ENCODE measurements at regions not wholly inside any gene's neighbourhood (a gene's known extent, or its start where the extent isn't known, plus 50 kb on each side); places are given as distances from the start of the nearest gene placed in this dataset.

DNA sequence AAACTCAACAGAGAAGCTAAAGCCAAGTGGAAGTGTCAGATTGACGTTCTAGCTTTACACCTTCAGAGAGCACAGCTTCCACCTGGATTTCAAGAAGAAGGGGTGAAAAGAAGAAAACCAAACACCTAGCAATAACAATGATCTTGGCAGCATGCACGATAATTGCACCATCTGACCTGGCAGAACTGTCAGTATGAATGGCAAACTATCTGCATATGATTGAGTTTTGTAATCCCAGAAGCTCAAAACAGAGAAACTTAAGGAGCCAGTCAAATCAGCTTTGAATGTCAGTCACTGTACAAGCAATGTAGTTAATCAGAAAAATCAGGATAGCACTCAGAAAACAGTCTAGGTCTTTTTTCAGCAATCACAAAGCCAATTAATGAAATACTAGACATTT lies 427.1 kb downstream of the ZFHX3 start:
- DNase-seq (ENCODE audit: low read depth in 1 of 2, low spot score in 1 of 2): no peak
- Histone ChIP-seq H3K4me3 (replicated peaks; ENCODE audit: insufficient read depth, low read length) (no peak overlapping the region), H3K27me3 (ENCODE audit: insufficient read depth, poor library complexity, severe bottlenecking) (no peaks in the 10 kb centered on the region), H3K27ac (replicated peaks) (no peak overlapping the region)
- TF ChIP-seq POLR2AphosphoS5 (IDR thresholded peaks at IDR 0.05; ENCODE audit: low read depth): no peak
- no peak for TF ChIP-seq GABPA (IDR thresholded peaks at IDR 0.05; ENCODE audit: low read depth)
- no peak for TF ChIP-seq SPI1 (IDR thresholded peaks at IDR 0.05; ENCODE audit: borderline replicate concordance, low read depth)
- TF ChIP-seq, protein P1, sequence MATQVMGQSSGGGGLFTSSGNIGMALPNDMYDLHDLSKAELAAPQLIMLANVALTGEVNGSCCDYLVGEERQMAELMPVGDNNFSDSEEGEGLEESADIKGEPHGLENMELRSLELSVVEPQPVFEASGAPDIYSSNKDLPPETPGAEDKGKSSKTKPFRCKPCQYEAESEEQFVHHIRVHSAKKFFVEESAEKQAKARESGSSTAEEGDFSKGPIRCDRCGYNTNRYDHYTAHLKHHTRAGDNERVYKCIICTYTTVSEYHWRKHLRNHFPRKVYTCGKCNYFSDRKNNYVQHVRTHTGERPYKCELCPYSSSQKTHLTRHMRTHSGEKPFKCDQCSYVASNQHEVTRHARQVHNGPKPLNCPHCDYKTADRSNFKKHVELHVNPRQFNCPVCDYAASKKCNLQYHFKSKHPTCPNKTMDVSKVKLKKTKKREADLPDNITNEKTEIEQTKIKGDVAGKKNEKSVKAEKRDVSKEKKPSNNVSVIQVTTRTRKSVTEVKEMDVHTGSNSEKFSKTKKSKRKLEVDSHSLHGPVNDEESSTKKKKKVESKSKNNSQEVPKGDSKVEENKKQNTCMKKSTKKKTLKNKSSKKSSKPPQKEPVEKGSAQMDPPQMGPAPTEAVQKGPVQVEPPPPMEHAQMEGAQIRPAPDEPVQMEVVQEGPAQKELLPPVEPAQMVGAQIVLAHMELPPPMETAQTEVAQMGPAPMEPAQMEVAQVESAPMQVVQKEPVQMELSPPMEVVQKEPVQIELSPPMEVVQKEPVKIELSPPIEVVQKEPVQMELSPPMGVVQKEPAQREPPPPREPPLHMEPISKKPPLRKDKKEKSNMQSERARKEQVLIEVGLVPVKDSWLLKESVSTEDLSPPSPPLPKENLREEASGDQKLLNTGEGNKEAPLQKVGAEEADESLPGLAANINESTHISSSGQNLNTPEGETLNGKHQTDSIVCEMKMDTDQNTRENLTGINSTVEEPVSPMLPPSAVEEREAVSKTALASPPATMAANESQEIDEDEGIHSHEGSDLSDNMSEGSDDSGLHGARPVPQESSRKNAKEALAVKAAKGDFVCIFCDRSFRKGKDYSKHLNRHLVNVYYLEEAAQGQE (IDR thresholded peaks at IDR 0.05; ENCODE audit: insufficient replicate concordance, low read depth): no peak
- TF ChIP-seq, protein P2, sequence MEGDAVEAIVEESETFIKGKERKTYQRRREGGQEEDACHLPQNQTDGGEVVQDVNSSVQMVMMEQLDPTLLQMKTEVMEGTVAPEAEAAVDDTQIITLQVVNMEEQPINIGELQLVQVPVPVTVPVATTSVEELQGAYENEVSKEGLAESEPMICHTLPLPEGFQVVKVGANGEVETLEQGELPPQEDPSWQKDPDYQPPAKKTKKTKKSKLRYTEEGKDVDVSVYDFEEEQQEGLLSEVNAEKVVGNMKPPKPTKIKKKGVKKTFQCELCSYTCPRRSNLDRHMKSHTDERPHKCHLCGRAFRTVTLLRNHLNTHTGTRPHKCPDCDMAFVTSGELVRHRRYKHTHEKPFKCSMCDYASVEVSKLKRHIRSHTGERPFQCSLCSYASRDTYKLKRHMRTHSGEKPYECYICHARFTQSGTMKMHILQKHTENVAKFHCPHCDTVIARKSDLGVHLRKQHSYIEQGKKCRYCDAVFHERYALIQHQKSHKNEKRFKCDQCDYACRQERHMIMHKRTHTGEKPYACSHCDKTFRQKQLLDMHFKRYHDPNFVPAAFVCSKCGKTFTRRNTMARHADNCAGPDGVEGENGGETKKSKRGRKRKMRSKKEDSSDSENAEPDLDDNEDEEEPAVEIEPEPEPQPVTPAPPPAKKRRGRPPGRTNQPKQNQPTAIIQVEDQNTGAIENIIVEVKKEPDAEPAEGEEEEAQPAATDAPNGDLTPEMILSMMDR (IDR thresholded peaks at IDR 0.05; ENCODE audit: insufficient read depth, low read length): no peak

DNA sequence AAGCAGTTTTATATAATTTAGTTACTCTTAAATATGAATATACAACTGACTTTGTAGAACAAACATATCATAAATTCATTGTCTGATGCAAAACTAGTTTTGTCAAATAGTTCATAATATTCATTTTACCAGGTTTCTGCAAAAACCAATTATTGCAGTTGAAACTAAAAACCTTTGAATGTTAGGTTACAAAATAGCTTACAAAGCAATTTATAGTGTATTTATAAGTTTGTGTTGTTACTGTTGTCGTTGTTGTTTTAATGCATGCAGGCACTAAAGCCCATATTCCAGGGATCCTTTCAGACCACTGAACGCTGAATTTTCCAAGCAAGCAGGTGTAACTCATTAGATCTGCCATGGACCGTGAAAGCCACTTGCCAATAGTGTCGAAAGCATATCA lies 427.6 kb downstream of the ZFHX3 start:
- DNase-seq (ENCODE audit: low read depth in 1 of 2, low spot score in 1 of 2): no peak
- Histone ChIP-seq H3K27ac (replicated peaks) (no peak overlapping the region), H3K4me3 (replicated peaks; ENCODE audit: insufficient read depth, low read length) (no peak overlapping the region), H3K27me3 (ENCODE audit: insufficient read depth, poor library complexity, severe bottlenecking) (no peaks in the 10 kb centered on the region)
- no peak for TF ChIP-seq GABPA (IDR thresholded peaks at IDR 0.05; ENCODE audit: low read depth)

DNA sequence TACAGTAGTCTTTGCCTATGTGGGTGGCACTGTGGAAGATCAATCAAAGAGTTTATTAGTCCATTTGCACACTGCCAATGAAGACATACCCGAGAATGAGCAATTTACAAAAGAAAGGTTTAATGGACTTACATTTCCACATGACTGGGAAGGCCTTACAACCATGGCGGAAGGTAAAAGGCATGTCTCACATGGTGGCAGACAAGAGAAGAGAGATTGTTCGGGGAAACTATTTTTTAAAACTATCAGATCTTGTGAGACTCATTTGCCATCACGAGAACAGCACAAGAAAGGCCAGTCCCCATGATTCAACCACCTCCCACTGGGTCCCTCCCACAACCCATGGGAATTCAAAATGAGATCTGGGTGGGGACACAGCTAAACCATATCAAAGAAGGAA lies 432.1 kb downstream of the ZFHX3 start:
- no peak overlapping the region for H3K4me3 ChIP-seq (replicated peaks; ENCODE audit: insufficient read depth, low read length)
- H3K27ac ChIP-seq (replicated peaks): no peak overlapping the region
- TF ChIP-seq, protein P2 (IDR thresholded peaks at IDR 0.05; ENCODE audit: insufficient read depth, low read length): no peak
- no peak for TF ChIP-seq POLR2AphosphoS5 (IDR thresholded peaks at IDR 0.05; ENCODE audit: low read depth)
- no peak for TF ChIP-seq GABPA (IDR thresholded peaks at IDR 0.05; ENCODE audit: low read depth)
- TF ChIP-seq, protein P1 (IDR thresholded peaks at IDR 0.05; ENCODE audit: insufficient replicate concordance, low read depth): no peak
- TF ChIP-seq SPI1 (IDR thresholded peaks at IDR 0.05; ENCODE audit: borderline replicate concordance, low read depth): no peak
- no peaks in the 10 kb centered on the region for H3K27me3 ChIP-seq (ENCODE audit: insufficient read depth, poor library complexity, severe bottlenecking)
- no peak for DNase-seq (ENCODE audit: low read depth in 1 of 2, low spot score in 1 of 2)

DNA sequence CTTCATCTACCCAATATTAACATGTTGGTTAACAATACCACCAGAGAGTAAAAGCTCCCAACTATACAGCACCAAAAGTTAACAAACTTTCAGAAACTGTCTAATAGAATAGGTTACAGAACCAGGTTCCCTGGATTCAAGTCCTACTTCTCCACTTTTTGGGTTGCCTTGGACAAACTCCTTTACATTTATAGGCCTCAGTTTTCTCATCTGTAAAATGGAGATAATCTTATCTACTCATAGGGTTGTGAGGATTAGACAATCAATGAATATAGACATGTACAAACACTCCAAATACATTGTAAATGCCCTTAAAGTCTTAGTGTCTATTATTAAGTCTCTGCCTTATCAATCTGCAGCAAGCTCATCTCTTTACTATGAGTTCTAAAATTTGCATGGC lies 435.2 kb downstream of the ZFHX3 start:
- no peak for DNase-seq (ENCODE audit: low read depth in 1 of 2, low spot score in 1 of 2)
- TF ChIP-seq POLR2AphosphoS5 (IDR thresholded peaks at IDR 0.05; ENCODE audit: low read depth): no peak
- TF ChIP-seq GABPA (IDR thresholded peaks at IDR 0.05; ENCODE audit: low read depth): no peak
- TF ChIP-seq, protein P2 (IDR thresholded peaks at IDR 0.05; ENCODE audit: insufficient read depth, low read length): no peak
- TF ChIP-seq SPI1 (IDR thresholded peaks at IDR 0.05; ENCODE audit: borderline replicate concordance, low read depth): no peak
- TF ChIP-seq, protein P1 (IDR thresholded peaks at IDR 0.05; ENCODE audit: insufficient replicate concordance, low read depth): no peak
- no peak overlapping the region for H3K27ac ChIP-seq (replicated peaks)
- no peak overlapping the region for H3K4me3 ChIP-seq (replicated peaks; ENCODE audit: insufficient read depth, low read length)
- no peaks in the 10 kb centered on the region for H3K27me3 ChIP-seq (ENCODE audit: insufficient read depth, poor library complexity, severe bottlenecking)

Measured in HL-60 (cell line).